NCI-H1105 treated with DMSO at 0.1 percent for 48 hours (cell line): ENCODE measurements at regions not wholly inside any gene's neighbourhood (a gene's known extent, or its start where the extent isn't known, plus 50 kb on each side); places are given as distances from the start of the nearest gene placed in this dataset.
"Not testable (repeated sequence)": the region's sequence is repeated elsewhere in the genome, so short reads cannot be mapped to it uniquely, and the experiment has no call there.

ENCODE experiments used
- DNase-seq: peaks from one replicate; lab custom pipeline; 2025; lab: John Stamatoyannopoulos, UW

DNA sequence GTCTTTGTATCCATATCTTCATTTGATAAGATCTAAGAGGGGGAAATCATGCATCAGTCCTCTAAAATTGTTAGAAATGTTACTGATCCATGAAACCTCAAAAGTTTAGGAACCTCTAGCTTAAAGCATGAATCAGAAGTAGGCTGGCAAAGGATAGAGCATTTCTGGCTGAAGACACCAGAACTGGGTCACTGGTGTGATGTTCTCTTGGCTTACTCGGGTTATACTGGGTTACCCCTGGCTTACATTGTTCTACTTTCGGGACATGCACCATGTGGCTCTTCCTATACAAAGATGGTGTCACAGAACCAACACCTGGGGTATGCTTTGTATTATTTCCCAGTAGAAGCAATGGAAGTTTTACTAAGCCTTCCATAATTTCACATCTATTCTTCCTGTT is 83.2 kb upstream of the TNP1 start:
- DNase-seq: no peak

DNA sequence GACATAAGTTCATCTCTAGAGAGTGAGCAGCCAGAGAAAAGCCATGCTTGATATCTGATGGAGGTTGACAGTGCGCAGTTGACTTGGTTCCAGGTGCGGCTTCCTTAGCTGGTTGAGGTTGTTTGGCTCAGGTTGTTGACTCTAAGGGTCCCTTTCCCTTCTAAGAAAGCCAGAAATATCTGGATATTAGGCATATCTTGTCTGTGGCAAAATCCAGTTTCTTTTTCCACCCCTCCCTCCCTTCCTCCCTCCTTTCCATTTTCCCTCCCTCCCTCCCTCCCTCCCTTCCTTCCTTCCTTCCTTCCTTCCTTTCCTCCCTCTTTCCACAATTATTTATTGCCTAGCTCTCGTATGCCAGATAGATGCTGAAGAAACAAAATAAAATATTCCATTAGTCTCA is 82.6 kb upstream of the TNP1 start:
- DNase-seq: no peak

DNA sequence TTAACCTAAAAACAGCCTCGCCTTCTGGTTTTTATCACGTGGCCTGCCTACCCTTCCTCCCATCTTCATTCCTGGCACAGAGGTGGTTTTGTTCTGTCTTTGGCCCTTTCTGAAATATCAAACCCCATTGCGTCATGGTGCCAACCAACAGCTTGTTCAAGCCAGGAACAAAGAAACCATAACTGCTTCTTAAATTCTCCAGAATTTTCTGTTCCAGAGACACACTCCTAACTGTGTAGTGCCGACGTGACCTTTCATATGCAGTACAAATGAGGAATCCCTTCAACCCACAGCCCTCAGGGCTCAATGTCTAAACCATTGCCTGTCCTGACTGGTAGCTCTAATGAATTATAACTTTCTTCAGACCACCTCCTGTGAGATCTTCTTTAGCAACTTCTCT is 82.2 kb upstream of the TNP1 start:
- no peak for DNase-seq

GRCh38 chr2:216936954-216937357 is 77.1 kb upstream of the TNP1 start:
- no peak for DNase-seq

DNA sequence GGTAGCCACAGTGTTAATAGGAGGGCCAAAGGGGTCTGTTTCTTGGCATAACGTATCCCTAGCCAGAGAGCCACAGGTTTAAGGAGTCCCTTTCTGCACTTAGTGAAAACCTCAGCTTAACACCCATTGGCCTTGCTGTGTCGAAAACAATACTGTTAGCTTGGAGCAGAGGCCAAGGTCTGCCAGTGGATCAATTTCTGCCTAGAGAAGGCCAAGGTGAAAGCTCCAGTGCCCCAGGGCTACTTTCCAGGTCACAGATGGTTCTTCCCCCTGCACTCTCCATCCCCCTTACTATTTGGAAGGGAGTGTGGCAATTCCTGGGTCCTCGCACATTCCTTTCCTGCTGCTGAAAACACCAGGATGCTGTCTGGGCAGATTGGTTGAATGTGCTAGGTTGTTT is 74.8 kb upstream of the TNP1 start:
- no peak for DNase-seq

- no peak for DNase-seq
These were observed 74.3 kb upstream of the TNP1 start for GRCh38 chr2:216934151-216934550.

DNA sequence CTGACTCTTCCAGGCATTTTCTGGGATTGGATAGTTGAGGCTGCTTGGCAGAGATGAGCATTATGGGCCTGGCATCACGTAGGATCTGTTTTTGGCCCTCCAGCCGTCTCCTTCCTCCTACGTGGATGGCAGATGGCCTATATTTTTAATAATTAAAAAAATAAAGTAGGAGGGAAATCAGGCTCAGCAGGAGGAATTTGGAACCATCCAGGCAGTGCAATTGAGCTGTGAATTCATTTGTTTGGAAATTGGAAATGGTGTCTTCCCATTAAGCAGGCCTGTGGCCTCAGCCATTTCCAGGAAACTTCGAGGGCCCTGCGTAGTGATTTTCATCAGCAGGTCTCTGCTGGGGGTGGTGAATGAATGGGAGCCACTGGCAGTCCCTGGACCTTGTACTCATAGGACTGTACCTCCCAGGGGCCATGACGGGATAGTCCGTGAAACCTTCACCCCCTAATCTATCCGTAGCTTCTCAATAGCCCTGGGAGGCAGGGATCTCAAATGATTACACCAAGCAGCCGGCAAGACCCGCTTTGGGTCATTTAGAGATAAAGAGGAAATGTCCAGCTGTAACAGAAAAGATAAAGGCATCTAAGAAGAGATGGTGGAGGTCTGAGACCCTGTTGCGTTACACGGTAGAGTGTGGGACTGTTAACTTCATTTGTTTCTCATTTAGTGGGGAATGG is 73.1 kb upstream of the TNP1 start:
- no peak for DNase-seq

GRCh38 chr2:216932113-216932862 is 72.4 kb upstream of the TNP1 start:
- no peak for DNase-seq

- DNase-seq: no peak
These were observed 70.9 kb upstream of the TNP1 start for GRCh38 chr2:216930716-216931115.

GRCh38 chr2:216929338-216929737 is 69.5 kb upstream of the TNP1 start:
- not testable (repeated sequence) for DNase-seq

DNA sequence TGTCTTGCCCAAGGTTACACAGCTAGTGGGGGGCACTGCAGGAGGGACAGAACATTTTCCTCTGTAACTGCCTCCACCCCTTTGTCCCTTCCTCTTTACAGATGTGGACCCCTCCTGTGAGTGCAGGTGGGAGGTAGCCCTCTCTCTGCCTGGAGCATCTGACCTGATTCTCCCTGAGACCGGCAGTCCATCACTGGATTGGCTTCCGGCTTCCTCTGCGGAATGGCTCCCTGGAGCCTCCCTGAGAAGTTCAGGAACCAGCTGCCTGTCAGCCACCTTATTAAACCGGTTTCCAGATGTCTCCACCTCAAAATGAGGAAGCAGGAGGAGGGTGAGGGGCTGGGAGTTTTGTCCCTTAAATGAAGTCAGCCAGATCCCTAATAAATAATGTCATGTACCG is 67.3 kb upstream of the TNP1 start:
- no peak for DNase-seq

DNA sequence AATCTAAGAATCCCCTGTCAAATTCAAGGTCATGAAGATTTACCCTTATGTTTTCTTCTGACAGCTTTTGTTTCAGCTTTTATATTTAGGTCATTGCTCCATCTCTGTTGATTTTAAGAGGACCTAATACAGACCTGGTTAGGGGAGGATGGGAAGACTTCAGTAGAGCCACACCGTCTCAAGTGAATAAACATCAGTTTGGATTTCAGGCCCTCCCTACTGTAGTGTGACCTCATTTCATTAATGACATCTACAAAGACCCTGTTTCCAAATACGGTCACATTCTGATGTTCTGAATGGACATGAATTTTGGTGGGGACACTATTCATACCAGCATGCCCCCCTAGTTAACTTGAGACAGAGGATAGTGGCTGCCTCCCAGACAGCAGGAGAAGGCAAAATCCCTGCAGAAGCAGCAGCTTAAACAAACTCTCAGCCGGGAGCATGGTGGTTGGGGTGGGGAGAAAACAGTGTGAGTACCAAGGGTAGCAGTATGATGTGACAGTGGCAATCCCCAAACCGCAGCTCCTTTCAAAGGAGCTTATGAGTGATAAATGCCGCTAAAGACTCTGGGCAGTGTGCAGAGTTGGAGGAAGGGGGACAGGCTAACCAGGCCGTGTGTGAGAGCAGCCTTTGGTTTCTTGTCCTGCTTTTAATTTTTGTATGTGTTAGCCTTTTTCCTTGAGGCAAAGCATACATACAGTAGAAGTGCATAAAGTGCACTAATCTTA is 65.9 kb upstream of the TNP1 start:
- DNase-seq: no peak

GRCh38 chr2:216925006-216925405 is 65.1 kb upstream of the TNP1 start:
- DNase-seq: no peak

DNA sequence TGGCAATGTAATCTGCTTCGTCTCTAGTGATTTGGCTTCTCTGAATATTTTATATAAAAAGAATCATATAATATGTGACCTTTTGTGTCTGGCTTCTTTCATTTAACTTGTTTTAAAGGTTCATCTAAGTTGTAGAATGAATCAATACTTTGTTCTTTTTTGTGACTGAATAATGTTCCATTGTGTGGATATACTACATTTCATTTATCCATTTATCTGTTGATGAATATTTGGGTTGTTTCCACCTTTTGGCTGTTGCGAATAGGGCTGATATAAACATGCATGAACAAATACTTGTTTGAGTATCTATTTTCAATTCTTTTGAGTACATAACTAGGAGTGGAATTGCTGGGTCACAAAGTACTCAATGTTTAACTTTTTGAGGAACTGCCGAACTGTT is 63.8 kb upstream of the TNP1 start:
- DNase-seq: no peak

- no peak for DNase-seq
These were observed 62.4 kb upstream of the TNP1 start for GRCh38 chr2:216922175-216922780.

DNA sequence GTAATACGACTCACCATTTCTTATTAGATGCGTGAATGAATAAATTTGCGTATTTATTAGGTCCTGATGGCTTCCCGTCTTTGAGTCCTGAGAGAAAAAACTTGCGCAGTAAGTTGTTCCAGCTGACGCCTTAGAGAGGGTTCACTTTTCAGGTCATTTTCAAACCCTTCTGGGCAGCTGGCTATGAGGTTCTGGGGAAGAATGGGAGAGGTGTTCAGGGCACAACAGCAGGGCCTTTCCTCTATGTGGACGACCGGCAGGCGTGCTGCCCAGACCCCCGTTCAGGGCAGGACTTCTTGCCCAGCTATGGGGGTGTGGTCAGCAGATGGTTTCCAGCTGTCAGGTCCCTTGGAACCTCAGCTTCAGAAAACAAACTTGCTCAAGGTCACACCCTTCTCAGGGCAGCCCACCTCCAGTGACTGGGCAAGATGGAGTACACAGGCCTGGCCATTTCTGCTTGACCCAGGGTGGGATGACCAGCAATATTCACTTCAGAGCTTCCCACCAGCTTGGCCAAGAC is 61.1 kb upstream of the TNP1 start:
- DNase-seq: no peak

GRCh38 chr2:216920143-216920876 is 60.4 kb upstream of the TNP1 start:
- no peak for DNase-seq

DNA sequence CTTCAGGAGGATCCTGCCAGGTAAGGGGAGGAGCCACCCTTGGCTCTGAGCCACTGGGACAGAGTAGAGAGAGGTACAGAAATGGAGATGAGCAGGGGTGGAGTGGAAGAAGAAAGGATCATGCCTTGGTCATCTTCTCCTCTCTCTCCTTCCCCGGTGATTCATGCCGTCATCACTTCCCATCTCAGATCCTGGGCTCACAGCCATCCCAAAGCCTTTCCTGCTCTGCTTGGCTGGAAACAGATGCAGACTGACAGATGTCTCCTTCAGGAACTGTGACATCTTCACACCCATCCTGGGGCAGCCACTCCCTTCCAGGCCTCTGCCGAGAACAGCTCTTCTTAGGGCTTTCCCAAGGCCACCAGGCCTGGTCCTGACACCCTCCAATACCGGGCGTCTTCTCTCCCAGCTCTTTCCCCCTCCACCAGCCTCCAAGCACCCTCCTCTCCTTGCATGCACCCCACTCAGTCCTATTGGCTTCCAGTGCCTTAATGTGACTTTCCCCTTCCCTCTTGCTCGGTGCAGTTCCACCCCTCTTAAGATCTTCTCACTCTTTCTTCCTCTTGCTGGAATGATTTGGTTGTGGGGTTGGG is 58.3 kb upstream of the TNP1 start:
- no peak for DNase-seq

DNA sequence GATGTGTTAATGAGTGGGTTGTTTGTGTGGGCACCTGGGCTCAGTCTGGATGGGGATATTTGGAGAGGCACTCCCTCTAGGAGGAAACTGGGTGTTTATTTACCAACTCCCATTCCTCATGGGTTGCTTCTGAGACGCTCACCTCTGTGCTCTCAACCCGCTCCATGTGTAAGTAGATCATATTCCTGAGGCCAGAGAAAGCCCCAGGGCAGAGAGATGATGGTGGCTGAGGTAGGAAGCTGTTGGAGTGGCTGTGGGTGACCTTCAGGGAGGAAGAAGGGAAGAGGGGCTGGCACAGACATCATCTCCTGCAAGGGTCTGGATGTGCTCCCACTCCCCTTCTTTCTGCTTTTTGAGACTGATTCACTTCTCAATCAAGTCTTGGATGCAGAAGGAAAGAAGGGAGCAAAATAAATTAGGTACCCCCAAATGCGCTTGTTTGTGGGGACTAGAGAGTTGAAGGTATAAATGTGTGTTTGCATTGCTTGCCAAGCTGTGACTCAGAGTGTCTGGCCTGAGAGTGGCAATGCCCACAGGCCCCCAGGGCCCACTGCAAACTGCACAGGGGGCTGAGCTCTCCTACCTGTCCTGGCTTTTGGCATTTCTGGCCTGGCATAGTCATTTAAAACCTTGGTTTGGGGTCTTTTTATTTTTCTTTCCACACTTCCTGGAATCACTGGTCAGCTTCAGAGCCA is 57.2 kb upstream of the TNP1 start:
- no peak for DNase-seq

GRCh38 chr2:216915557-216916150 is 55.8 kb upstream of the TNP1 start:
- no peak for DNase-seq
